HG03460 (cell line): ENCODE measurements at regions not wholly inside any gene's neighbourhood (a gene's known extent, or its start where the extent isn't known, plus 50 kb on each side); places are given as distances from the start of the nearest gene placed in this dataset.
A peak's percentile ranks its signal among the peaks of the same experiment; 100 is the strongest.
"Not testable (repeated sequence)": the region's sequence is repeated elsewhere in the genome, so short reads cannot be mapped to it uniquely, and the experiment has no call there.

ENCODE experiments used
- ATAC-seq: cut with Tn5 transposase; IDR thresholded peaks from one replicate; pipeline ENCODE4 v1.9.1; 2021; ENCODE audit not compliant: unreplicated experiment

DNA sequence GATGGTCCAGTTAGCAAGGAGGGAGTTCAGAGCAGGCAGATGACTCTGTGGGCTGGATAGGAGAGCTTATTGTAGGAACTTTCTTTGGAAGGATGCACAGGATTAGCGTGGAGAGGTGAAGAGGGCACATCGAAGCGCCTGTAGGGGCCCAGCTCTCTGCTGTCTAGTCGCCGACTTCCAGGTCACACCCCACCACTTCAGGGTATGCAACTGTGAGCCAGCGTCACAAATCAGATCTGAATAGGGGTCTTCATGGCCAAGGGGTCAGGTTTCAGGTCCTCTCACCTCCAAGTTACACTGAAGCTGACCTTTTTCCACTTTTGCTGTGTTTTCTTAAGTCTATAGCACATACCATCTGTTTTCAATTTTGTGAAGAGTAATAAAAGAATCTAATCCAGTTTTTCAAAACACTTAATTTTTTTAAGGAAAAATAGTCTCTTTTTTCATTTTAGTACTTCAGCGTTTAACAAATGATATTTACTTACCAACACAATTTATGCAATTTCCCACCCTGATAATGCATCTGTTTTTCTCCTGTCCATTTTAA is 364.2 kb upstream of the CLINT1 start:
- no peak for ATAC-seq

DNA sequence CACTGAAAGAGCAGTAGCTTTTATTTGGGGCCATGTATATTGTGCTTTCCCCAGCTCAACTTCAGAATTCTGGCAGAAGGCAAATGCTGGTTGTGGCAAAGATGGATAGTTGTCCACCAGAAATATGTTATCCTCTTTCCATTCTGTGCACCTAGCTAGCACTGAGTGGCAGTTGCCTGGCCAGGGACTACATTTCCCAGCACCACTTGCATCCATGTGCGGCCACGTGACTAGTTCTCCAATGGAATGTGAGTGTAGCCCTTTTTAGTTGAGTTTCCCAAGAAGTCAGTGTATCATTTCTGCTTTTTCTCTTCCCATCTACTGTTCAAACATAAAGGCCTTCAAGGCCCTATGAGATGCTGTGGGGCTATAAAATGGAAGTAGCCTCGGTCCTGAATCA is 354.0 kb upstream of the CLINT1 start:
- no peak for ATAC-seq

DNA sequence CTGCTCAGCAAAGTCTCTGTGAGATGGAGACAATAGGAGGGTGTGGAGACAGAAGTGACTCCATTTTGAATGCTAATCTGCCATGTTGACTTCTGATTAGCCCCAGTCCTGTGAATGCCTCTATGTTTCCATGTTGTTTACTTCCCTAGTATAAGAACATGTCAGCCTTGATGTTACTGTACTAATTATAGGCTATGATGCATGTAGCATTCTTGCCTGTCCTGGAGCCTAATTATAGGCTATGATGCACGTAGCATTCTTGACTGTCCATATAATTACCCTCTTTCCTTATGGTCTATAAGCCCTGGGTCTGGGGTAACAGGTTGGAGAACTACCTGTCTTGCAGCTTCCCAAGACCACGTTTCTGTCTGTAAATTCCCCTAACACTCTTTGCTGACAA is 353.3 kb upstream of the CLINT1 start:
- no peak for ATAC-seq

DNA sequence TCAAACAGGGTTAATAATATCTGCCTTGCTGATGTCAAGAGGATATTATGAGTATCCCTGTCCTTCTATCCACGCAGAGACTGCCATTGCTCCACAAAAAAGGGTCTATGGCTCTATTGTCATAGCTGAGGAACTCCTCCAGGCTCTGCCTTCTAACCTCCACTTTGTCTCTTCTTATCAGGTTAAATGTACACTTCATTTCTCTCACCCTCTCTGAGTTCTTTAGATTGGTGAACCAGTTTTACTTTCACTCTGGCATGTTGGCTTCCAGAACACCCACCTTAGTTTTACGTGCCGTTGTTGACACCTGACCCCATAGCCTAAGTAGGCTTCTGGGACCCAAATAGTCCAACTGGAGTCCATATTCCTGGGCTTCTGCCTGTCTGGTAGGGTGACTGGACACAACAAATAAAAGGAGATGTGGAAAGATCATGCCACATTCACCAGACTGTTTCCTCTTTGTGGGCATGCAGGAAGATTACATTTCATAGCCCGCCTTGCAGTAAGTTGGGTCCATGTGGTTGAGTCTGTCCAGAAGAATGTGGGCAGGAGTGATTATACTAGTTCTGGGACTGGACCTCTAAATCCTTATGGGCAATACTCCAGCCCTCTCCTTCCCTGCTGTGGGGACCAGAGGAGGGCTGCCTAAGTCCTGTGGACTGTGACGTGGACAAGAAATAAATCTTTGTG is 350.4 kb upstream of the CLINT1 start:
- no peak for ATAC-seq

DNA sequence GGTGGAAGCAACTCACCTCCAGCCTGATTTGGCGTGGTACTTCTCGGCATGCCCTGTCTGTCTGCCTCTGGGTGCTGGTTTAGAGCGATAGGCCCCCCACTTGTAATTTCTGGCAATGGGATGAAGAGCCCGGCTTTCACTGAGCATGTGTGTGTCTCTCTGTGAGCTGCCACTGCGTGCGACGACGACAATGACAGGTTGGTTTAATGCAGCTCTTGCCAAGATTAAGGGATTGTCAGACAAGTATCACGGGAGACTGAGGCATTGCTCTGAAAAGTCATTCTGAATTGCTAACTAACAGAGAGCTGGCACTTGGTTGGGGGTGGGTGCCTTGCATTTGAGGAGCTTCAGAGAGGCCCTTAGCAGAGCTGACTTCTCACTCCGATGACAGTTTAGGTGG is 348.8 kb upstream of the CLINT1 start:
- no peak for ATAC-seq

DNA sequence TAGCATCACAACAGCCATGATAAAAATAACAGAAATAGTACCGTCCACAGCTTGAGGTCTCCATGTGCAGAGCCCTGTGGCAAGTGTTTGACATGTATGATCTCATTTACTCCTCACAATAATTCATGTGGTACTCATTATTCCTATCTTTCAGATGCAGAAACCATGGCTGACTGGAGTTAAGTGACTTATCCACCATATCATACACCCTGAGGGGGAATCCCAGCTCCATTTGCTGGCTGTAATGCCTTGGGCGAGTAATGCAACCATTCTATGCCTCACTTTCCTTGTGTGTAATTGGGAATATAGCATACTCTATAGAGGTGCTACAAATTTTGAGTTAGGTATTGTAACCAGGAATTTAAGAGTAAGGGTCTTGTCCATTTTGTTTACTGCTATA is 347.0 kb upstream of the CLINT1 start:
- no peak for ATAC-seq

DNA sequence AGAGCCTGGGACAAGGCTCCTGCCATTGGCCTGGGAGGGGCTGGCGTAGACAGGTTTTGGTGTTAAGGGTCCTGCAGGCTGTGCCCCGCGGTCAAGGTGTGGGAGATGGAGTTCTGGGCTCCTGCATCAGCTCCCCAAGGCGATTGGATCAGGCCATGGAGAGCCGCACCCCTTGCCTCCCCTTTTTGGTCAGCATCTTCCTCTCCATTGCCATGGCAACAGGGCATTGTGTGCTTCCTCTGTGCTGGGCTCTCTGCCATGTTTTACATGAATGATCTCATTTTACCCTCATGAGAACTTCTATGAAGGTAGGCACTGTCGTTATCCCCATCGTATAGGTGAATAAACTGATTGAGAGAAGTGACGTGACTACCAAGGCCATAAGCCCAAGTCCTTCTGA is 344.3 kb upstream of the CLINT1 start:
- ATAC-seq: no peak

DNA sequence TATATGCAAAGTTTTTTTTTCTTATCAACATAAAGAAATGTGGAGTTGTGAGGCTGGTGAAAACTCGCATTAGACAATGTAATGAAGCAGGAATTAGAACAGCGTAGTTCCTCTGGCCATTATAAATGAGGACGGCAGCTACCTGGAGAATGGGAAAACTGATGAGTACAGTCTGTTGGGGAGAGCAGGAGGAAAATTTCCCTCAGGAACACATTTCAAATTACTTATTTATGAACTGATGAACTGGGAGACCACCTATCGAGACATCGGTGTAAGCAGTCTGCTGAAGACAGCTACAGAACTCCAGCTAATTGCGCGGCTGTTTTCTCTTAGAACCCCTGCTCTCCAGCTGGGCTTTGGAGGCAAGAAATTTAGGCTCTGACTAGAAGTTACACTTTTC is 343.9 kb upstream of the CLINT1 start:
- ATAC-seq: no peak

DNA sequence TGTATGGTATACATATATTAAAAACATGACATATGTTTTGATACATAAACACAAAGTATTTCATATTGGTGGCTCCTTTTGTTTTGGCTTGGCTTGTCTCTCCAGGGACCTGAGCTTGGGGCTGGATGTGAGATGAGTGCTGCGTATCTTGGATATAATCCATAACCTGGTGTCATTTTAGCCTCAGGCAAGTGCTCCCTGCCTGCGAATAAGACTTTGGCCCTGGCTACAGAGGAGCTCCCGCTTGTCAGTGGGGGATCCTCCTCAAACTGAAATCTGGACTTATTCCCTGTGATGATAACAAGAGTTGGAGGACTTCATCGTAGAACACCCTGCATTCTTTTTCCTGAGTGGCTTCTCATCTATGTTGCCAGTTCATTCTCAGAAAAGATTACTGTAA is 341.7 kb upstream of the CLINT1 start:
- no peak for ATAC-seq

DNA sequence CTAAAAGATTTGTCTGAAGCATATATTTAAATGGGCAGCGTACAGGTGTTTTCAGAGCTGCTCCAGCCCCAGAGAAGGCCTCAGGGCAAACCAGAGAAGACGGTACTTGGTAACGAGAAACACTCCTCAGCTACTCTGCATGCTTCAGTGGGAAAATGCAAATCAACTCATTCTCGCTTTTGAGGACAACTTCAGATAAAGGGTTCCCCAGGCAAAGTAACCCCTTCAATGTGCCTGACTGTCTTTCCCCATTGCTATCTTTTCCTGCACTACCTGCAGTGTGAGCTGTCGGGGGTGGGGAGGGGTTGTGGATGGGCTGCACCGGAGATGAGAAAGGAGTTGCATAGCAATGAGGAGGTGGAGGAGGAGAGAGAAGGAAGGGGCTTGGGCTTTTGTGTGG is 339.7 kb upstream of the CLINT1 start:
- ATAC-seq: peak; percentile 95

DNA sequence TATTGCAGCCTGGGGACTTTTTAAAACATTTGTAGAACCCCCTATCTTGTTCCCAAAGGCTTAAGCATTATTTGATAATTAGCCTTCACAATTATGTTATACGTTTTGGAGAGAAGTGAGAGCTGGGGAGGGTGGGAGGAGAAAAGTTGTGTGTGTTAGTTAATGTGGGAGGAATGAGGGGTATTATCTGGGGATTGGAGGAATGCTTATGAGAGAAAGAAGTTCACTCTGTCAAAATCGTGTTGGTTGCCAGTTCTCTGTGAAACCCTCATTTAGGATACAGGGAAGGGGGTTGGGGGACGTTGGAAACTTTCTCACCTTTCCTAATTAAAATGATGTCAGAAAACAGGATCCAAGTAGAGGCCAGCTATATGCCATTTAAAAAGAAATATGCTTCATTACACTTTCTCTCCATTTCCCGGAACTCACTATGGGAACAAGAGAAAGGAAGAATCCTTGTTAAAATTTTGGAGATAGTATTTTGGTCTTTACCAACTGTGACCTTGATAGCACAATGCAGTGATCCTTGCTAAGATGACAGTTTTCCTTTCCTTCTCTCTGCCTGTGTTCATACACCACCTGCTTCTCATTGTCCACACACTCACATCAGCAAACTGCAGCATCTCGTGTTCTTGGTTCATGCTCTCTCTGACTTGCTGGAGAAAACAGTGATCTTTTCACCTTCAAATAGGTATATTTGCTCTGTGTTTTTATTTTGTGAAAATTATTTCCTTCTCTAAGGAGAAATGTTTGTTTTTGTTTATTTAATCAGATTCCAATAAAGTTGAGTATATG is 336.7 kb upstream of the CLINT1 start:
- no peak for ATAC-seq

DNA sequence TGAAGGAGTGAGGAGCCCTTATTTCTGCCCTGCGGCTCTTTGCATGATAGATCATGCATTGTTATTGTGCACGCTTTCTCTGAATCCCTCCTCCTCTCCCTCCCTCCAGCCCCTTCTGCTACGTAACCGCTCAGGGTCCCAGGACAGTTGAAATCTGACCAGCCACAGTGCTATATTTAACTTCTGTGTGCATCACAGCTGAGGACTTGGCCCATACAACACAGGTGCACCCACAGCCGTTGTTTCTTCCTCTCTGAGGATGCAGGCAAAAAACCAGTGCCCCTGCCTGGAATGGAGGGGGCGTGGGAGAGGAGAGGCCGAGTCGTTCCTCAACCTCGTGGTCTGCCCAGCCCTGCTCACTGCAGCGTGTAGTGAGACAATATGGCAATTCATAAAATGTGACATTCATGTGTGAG is 335.6 kb upstream of the CLINT1 start:
- no peak for ATAC-seq

DNA sequence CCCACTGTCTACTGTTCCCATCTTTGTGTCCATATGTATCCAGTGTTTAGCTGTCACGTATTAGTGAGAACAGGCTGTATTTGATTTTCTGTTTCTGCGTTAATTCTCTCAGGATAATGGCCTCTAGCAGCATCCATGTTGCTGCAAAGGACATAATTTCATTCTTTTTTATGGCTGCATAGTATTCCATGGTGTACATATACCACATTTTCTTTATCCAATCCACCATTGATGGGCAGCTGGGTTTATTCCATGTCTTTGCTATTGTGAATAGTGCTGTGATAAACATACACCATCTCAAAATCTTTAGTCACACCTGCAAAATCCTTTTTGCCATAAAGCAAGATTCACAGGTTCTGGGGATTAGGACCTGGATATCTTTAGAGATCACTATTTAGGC is 334.4 kb upstream of the CLINT1 start:
- not testable (repeated sequence) for ATAC-seq

DNA sequence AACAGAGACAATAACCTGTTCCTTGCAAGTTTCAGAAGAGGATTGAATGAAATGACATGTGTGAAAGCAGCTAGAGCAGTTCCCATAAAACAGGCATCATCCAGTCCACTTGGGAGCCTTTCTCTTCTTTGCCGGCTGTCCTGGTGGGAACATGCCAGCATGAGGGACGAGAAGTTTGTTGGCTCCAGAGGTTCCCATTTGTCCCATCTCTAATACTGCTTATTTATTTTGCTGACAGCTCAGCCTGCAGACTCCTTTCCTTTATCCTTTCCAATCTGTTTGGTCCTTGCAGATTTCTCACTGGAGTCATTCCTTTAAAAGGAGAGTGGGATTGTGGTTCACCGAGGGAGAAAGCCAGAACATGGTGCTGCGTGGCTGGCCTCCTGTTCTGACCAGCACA is 321.5 kb upstream of the CLINT1 start:
- ATAC-seq: no peak

DNA sequence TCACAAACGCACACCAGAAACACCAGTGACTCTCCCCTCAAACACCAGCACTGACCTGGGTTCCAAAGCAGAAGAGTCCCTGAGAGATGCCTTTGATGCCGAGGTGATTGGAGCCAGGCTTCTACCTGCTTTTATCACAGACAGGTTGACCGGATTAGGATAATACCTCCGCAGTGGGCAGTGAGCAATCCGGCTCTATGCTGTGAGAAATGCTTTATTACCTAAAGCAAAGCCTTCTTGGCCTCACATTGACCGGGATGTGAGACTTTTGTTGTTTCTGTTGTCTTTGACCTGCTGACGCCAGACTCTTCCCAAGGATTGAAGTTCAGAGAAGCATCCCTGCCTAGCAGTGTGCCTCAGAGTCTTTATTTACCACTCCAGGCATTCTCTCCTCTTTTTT is 320.3 kb upstream of the CLINT1 start:
- ATAC-seq: no peak

DNA sequence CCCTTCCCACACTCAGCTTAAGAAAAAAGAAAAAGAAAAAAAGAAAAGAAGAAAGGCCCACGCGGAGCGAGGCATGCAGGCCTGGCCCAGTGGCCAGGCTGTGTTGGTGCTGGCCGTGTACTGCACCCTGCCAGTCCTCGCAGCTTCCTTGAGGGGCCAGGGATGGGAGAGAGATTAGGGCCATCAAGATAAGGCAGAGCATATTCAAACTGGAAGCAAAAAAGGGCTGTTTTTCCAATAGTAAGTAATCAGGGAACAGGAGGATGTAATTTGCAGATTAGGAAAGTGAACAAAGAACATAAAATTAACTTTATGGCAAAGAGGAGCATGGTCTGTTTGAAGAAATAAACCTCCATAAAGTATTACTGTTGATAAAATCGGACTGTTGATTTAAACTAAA is 319.6 kb upstream of the CLINT1 start:
- ATAC-seq: no peak

DNA sequence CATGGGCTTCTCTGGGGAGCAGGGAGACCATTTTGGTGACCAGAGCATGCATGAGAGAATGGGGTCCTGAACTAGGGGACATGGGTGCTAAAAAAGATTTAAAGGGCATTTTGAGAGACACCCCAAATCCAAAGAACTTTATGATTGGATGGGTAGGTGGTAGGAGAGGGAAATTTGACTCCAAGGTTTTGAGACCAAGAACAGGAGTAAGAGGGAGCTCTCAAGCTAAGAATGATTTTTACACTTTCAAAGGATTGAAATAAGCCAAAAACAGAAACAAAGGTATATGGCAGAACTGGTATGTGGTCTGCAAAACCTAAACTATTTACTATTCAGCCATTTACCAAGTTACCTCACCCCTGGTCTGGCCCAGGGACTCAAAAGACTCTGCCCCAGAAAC is 318.2 kb upstream of the CLINT1 start:
- no peak for ATAC-seq

DNA sequence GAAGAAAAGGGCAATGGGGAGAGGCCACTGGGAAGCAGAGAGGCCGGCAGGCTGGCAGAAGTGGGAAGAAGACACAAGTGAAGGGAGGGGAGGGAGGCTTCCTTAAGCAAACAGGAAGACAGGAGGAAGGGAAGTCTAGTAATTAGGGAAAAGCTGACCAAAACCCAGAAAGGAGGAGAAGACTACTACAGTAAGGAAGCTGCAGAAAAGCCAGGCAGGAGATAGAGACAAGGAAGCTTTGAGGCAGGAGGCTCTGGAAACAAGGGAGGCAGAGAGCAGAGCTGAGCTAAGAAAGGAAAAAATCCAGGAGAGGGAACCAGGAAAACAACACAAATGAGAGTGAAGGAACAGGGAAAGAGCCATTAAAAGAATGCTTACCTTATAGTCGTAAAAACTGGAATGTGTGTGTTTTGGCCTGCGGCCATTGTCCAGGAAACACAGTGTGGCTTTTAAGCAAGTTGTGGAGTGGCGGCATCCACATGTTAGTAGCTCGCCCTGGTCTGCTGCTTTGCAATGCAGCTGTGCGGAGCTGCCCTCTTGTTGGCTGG is 317.1 kb upstream of the CLINT1 start:
- ATAC-seq: no peak

DNA sequence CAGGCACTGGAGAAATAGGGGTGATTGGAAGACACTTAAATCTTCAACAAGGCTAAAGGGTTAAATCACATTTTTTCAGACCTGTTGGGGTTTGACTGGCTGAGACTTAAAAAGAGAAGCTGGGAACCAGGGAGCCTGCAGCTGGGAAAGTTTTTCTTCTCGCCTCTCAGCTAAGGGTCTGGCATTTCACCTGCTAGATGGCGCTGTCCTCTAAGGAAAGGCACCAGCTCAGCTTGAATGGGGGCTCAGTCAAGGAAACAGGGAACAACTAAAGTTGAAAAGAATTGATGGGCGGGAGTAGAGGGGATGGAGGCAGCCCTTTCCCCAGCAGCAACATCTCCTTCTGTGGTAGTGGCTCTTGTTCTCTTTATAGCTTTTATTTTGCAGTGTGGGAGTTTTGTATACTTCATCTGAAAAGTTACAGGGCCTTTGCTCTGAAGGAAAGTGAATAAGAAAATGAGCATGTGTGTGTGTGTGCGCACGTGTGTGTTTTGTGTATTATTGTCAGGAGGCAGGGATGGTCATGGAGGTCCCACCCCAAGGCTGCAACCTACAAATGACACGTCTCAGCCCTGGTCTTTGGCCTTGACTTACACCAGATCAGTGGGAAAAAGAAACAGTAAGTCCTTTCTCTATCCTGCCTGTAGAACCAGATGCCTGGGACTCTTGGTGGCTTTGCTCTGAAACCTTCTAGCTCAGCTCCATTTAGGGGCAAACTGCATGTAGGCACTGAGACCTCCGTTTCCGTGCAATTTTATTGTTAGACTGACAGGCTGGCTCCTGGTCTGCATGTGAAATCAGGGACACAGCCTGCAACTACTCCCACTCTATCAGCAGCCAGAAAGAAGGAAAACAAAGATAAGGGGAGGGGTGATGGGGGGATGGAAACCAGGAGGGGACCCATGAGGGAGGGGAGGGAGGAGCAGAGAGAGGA is 316.2 kb upstream of the CLINT1 start:
- peak; percentile 56 for ATAC-seq

DNA sequence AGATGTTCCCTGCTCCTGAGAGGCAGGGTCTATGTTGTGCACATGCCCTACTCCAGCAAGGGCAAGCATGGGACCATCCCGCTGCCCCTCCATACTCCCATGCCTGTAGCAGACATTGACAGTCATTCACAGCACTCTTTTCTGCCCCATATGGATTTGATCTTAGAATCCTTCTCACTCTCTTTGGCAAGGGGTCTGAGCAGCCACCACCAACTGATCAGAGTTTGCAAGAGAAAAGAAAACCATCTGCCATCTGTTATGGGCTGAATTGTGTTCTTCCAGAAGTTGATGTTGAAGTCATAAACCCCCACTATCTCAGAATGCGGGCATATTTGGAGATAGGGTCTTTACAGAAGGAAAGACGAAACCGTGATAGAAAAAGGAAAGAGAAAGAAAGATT is 315.1 kb upstream of the CLINT1 start:
- ATAC-seq: no peak

DNA sequence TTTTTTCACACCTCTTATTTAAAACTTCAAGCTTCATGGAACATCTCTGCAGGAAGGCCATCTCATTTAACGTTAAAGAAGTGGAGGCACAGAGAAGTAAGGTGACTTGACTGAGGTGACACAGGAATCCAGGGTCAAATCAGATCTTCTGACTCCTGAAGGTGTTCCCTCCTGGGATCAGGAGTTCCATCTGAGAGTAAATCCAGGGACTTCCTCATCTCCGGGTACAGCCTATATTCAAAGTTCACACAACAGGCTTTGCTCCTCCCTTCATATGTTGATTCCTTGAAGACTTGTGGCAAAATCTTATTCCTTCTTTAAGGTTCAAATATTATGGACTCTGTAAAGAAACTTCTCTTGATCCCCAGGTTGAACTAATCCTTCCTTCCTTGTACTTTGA is 313.1 kb upstream of the CLINT1 start:
- no peak for ATAC-seq
